DMS 273 treated with DMSO at 0.1 percent for 48 hours (cell line): ENCODE measurements at regions not wholly inside any gene's neighbourhood (a gene's known extent, or its start where the extent isn't known, plus 50 kb on each side); places are given as distances from the start of the nearest gene placed in this dataset.

Experiments used
- DNase-seq: peaks from one replicate; lab custom pipeline; 2025; lab: John Stamatoyannopoulos, UW

DNA sequence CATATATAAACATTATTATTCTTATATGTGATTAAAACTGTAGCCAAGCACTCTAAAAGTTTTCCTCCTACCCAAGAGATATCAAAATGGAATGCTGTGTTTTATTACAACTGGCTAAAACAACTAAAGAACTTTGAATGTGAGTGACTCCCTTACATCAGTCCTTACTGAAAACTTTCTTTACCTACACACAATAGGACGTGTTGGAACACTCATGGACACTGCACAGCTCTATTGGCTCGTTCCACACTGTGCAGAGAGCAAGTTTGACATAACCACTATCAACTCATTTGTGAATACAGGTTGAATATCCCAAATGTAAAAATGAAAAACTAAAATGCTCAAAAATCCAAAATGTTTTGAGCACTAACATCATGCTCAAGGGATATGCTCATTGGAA is 650.6 kb downstream of the SLC4A3 start:
- DNase-seq: no peak

DNA sequence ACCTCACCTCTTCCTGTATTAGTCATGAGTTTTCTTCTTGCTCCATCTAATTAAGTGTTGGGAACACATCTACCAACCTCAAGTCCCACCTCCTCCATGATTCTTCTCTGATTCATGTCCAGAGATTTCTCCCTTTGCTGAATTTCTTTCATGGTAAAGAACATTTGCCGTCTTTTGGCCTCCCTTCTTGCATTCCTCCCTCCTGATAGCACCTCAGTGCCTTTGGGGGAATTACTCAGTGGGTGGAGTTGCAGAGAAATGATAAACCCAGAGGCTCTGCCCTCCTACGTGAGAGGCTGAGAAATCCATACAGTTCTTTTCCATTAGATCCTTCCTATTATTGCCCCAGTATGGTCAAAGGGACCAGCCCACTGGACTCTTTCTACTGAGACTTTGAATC is 651.9 kb downstream of the SLC4A3 start:
- no peak for DNase-seq

DNA sequence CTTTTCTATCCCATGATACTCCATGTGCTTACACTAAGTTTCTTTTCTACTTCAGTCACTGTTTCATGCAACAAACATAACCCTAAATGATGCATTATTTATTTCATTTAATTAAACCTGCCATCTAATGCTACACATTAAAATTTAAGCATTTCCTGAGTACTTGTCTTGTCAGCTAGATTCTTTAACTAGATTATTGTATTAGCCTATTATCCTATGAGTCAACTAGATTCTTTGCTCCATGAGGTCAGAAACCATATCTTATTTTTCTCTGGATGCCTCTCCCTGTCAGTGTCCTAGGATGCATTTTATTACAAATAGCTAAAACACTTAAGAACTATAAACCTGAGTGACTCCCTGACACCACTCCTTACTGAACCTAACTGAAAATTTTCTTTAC is 652.4 kb downstream of the SLC4A3 start:
- no peak for DNase-seq

DNA sequence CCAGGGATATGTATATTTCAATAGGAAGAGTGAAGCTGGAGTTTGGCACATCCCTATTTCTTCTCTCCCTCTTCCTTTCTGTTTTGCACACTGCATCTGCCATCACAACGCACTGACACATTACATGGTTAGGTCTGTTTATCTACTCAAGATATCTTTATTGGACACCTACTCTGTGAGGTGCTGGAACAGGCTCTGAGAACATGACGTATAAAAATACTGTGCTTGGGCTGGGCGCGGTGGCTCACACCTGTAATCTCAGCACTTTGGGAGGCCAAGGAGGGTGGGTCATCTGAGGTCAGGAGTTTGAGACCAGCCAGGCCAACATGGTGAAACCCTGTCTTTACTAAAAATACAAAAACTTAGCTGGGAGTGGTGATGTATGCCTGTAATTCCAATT is 653.3 kb downstream of the SLC4A3 start:
- no peak for DNase-seq

DNA sequence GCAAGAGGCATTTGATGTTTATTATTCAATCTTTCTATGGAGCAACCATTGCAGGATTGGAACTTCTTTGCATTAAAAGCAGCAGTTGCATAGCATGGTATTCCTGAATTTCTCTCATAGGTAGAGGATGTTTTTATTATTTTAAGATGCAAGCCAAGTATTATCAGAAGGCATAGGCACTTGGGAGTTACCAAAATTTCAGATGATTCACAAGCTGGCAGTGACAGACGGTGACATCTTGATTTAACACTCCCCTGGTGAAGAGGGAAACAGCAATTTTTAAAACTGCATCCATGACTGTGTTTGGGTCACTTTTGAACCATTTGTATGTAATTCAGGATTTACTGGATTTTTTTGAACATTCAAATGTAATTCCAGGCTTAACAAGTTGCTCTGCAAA is 654.3 kb downstream of the SLC4A3 start:
- no peak for DNase-seq

DNA sequence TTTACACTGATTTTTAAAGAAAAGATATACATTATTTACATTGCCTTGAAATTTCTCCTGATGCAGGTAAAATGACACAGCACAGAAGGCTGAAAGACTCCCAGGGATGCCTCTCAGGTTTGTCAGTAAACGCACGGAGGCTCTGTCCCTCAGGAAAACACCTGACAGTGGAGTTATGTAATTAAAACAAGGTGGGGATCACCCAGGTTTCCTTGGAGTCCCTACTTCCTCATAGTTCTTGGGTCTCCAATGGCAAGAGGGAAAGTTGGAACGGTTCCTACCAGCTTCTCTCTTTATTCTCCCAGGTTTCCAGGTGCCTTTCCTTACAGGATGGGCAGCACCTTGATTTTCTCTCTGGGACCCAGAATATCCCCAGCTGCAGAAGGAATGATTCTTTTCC is 654.8 kb downstream of the SLC4A3 start:
- no peak for DNase-seq

DNA sequence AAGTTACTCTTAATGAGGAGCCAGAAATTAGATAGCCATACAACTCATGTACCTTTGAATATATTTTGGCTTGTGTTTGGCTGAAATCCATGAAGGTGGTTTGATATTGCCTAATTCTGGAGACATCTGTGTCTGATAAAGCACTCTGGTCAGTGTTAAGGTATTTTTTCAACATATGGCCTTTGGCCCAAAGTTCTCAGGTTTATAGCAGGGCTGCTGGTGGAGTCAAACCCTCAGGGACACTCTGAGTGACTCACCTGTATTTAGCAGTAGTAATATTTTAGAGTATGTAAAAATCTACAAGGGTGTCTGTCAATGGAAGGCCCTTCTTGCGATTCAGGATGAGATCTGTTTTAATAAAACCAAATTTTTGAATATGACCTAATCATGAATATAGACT is 666.5 kb downstream of the SLC4A3 start:
- DNase-seq: no peak

DNA sequence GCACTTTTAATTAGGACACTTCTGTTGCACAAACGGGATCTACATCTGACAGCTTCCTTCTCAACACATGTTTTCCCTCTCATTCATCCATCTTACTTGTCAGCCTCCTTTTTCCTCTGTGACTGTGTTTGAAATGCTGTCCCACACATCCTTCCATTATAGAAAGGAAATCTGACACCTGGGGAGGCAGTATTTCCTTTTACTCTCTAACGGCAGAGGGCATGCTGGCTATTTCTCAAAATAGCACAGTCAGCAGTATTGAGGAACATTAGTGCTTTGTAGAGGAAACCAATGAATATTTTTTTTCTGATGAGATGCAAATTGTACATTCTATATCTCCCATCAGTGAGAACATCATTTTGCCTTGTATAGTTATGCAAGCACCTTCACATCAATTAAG is 668.7 kb downstream of the SLC4A3 start:
- DNase-seq: no peak

DNA sequence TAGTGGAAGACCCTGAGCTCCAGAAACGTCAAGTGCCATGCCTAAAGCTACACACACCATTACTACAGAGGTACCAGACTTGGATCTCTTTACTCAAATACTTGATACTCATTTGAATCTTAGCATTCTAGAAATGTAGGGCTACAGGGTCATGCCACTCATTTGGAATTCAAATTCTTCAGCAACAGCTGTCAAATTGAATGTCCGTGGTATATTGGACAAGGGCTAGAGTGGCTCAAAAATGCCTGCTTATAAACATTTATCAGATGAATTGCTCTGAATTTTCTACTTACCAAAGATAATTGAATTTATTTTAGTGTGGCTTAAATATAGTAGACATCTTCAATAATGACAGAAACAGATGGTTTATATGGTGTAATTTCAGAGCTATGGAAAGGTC is 669.7 kb downstream of the SLC4A3 start:
- DNase-seq: no peak

DNA sequence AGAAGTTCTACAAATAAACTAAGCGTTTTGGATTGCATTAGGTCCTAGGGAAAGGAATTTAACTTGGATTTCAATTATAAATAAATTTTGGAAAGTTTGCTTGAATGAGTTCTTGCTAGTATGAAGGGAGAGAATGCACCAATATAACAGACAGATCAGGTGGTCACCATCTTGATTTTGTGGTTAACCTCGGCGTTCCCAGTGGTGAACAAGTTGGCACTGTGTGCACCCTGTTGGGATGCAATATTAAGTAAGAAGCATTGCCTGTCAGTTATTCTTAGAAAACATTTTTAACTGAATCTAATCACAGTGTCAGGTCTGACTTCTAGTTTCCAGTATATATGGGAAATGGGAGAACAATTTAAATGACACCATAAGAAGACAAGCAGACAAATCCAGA is 673.4 kb downstream of the SLC4A3 start:
- no peak for DNase-seq

DNA sequence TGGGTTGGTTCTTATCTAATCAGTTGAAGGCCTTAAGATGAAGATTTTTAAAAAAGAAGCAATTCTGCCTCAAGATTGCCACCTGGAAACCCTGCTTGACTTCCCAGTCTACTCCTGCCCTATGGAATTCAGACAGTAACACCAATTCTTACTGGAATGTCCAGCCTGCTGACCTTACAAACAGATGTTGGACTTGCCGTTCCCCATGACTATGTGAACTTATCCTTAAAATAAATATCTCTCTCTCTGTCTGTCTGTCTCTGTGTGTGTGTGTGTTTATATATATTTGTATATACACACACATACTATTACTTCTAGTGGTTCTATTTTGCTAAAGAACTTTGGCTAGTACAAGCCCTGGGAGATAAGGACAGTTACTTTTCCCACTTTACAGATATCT is 675.3 kb downstream of the SLC4A3 start:
- DNase-seq: no peak

DNA sequence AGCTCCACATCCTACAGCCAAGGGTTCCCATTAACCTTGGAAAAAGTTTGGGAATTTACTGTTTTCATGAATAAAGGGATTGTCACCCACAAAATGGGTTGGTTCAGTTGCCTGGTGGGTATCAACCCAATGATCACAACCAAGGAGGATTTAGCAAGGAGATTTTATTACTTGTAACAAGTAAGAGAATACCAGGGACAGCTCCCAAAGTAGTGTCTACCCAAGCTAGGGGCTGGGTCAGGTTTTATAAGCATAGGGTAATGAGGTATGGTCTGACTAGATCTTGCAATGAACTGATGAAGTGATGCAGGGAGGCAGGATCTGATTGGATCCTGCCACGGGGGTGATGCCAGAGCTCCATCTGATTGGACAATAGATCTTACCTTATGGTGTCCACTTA is 681.8 kb downstream of the SLC4A3 start:
- DNase-seq: no peak

DNA sequence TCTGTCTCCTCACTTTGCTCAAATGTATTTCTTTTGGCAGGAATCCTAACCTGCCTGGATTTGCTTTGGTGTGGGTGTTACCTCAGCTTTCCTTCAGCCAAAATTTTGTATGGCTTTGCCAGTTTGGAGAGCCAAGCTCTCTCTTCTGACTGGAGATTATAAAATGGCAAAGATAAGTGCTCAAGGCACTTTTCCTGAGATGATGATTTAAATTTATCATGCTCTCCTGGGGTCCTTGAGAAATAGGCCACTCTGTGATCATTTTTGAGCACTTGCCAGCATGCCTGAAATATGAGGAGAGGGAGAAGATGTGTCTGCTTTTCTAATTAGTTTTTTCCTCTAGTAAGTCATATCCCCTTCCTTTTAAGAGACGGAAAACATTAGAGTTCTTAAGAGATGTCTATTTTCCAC is 683.0 kb downstream of the SLC4A3 start:
- DNase-seq: no peak

DNA sequence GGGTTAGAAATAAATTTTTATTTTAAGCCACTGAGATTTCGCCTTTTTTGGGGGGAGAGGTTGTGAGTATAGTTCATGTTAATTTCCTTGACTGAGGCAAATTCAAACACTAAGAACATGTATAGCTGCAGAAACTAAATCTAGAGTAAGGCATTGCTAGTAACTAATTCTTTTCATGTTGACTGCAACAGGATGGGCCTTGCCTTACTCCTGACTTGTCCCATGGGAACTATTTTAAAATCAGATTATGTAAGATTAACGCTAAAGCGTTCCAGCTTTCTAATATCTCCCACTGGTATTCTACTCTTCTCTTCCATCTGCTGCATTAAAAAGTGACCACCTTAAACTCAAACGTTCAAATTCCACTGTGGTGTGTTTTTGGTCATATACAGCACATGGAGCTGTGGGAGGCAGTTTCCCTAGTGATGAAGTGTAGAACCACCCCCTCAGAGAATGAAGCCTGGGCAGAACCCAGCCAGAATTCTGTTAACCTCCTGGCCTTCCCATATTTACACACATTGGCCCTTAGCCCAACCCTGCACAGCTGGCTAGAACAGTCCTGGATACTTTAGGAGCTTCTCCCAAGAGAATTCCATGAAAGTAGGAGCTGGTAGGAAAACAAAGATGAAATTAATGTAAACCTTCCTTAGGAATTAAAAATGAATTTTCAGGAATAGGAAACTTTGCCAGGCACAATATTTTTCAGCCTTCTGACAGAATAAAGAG is 687.8 kb downstream of the SLC4A3 start:
- DNase-seq: peak; percentile 73

DNA sequence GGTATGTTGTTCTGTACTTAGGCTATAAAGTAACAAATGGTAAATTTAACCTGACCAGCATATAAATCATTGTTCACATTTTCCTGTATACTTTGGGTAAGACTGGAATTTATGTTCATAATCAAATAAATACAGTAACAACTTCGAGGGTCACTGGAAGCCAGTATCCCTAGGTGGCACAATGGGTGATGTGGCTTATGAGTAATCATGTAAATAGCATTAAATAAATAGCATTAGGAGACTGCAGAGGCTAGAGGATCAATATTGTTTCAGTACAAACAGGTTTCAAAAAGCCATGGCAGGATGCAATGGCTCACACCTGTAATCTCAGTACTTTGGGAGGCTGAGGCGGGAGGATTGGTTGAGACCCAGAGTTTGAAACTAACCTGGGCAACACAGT is 690.6 kb downstream of the SLC4A3 start:
- DNase-seq: no peak

DNA sequence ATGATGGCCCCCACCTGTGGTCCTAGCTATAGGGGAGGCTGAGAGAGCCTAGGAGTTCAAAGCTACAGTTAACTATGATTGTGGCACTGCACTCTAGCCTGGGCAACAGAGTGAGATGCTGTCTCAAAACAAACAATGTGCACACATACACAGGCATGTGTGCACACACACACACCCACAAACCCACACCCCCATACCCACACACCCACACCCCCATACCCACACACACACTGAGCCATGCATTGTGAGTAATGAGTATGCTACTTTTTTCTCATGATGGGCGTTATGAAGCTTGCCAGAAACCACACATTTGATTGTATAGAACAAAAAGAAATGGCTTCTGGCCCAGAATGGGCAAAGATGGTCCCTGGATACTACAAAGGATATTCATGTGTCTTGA is 691.1 kb downstream of the SLC4A3 start:
- DNase-seq: no peak

DNA sequence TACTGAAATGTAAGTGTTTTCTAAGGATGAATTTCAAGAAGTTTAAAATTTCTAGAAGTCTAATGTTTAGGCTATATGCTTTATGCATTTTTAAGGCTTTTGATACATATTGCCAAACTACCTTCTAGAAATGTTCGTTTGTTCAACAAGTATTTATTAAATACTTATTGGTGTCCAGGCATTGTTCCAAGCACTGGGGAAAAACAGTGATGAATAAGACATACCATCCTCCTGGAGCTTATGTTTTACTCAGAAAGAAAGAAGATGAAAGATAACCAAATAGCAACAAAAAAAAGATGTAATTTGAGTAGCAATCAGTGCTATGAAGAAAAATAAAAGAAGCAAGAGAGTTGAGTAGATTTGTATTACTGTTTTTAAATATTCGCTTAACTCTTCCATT is 692.9 kb downstream of the SLC4A3 start:
- no peak for DNase-seq

DNA sequence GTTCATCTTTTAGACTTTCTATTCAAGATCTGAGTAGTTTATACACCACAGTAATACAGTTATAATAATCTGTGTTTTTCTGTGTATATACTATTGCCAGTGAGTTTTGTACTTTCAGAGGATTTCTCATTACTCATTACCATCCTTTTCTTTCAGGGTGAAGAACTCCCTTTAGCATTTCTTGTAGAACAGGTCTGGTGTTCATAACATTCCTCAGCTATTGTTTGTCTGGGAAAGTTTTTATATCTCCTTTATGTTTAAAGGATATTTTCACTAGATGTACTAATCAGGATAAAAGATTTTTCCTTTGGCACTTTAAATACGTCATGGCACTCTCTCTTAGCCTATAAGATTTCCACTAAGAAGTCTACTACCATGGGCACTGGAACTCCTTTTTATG is 705.5 kb downstream of the SLC4A3 start:
- DNase-seq: no peak

DNA sequence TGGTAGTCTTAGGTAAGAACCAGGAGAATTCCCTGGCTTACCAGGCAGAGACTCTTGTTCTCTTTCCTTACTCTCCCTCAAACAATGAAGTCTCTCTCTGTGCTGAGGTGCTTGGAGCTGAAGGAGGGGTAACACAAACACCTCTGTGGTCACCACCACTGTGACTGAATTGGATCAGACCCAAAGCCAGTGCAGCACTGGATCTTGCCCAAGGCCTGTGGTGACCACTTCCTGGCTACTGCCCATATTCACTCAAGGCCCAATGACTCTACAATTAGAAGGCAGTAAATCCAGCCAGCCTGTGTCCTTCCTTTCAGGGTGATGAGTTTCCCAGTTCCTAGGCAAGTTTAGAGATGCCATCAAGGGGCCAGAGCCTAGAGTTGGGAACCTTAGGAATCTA is 706.8 kb downstream of the SLC4A3 start:
- DNase-seq: no peak

DNA sequence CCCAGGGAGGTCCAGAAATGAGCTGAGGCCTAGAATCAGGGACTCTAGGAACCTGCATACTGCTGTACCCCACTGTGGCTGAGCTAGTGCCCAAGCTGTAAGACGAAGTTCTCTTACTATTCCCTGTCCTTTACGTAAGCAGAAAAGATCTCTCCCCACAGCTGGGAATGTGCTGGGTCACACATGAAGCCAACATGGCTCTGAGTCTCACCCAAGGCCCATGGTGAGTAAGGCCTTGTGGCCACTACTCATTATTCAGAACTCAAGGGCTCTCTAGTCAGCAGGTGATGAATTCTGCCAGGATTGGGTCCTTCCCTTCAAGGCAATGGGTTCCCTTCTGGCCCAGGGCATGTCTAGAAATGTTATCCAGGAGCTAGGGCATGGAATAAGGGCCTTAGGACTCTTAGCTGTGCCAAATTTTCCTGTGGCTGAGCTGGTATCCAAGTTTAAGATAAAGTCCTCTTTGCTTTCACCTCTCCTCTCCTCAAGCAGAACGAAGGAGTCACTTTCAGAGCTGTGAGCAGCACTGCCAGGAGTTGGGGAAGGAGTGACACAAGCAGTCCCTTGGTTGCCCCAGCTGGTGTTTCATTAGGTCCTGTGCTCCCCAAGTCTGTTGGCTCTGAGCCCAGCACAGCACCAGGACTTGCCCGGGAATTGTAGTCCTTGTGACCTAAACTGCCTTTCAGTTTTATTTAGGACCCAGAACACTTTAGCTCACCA is 707.6 kb downstream of the SLC4A3 start:
- no peak for DNase-seq

DNA sequence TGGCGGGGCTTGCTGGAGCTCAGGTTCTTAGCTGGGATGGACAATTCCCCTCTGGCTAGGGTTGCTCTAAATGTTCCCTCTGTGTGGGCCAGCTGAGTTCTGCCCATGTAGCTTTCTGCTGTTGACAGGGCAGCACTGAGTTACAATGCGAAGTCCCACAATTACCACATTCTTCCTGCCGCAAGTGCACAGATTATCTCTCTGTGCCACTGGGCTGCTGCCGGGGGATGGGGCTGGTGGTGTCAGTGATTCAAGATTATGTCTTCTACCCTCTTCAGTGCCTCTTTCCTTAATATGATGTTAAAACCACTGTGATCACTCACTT is 708.1 kb downstream of the SLC4A3 start:
- no peak for DNase-seq

DNA sequence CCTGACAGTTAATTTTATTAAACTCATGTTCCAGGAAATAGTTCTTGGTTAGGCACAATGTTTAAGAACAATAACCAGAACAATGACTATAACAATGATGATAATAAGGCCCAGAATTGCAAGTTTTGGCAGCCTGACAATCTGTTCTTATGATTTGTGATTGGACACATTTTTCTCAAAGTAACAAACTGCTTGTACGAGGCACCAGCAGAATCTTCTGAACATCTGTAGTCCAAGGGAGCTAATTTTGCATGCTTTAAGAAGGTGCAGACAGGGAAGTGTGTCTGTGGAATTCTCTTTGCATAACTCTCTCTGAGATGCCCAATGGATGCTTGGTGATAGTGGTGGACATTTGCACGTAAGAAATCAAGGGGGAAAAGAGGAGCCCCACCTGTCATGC is 709.3 kb downstream of the SLC4A3 start:
- no peak for DNase-seq

DNA sequence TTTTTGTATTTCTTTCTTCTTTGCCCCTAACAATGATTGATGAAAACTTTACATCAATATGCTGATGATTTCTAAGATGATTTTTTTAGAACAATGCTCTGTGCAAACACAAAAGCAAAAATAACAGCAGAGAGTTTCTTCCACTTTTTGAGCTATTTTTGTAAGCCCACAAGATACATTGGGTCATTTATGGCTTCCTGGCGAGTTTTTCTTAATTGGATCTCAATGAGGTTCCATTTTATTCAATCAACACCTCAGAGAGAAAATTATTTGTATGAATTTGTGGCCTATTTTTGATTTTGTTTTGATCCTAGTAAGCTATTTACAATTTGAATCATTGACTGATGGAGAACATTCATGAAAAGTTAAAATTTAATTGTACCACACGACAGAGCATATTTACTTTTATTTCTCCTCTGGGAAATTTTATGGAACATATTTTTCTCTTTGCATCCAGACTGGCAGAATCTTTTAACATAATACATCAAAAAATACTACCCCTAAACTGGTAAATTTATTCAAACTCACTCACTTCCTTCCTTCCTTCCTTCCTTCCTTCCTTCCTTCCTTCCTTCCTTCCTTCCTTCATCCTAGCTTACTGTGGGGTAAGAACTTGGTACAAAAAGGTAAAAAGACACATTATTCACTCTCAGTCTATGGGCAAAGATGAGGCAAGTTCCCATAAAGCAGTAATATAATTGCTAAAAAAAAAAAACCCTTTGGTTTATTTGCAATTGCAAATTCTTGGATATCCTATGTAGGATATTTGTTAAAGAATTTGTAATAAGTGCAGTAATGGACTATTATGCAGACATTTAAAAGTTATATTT is 710.4 kb downstream of the SLC4A3 start:
- DNase-seq: no peak
